Suppressor macrophage treated with lipopolysaccharide for 1 hour (primary cell): ENCODE measurements at regions not wholly inside any gene's neighbourhood (a gene's known extent, or its start where the extent isn't known, plus 50 kb on each side); places are given as distances from the start of the nearest gene placed in this dataset.

ENCODE experiments used
- DNase-seq, 3 donors: peaks; one replicate each; pipeline ENCODE4 v3.0.0-alpha.2; 2020 to 2022

GRCh38 chr7:115704884-115705283 is 325.7 kb downstream of the TFEC start:
- DNase-seq: no peak

GRCh38 chr7:115701141-115701540 is 329.4 kb downstream of the TFEC start:
- no peak for DNase-seq

- DNase-seq: no peak
Observed at GRCh38 chr7:115694424-115694823, 336.1 kb downstream of the TFEC start.

- DNase-seq: no peak
Observed at GRCh38 chr7:115693779-115694178, 336.8 kb downstream of the TFEC start.

- no peak for DNase-seq
Observed at GRCh38 chr7:115689941-115690340, 340.6 kb downstream of the TFEC start.

GRCh38 chr7:115683093-115683492 is 347.5 kb downstream of the TFEC start:
- no peak for DNase-seq

GRCh38 chr7:115682507-115682906 is 348.1 kb downstream of the TFEC start:
- no peak for DNase-seq

- DNase-seq: no peak
Observed at GRCh38 chr7:115680921-115681320, 349.6 kb downstream of the TFEC start.

GRCh38 chr7:115679976-115680375 is 350.6 kb downstream of the TFEC start:
- peak; percentile 30 to 39 (median 36) for DNase-seq

- no peak for DNase-seq
Observed at GRCh38 chr7:115679423-115679822, 351.1 kb downstream of the TFEC start.

- no peak for DNase-seq
Observed at GRCh38 chr7:115678086-115678982, 352.2 kb downstream of the TFEC start.

GRCh38 chr7:115676707-115677106 is 353.9 kb downstream of the TFEC start:
- DNase-seq: no peak

GRCh38 chr7:115676080-115676479 is 354.5 kb downstream of the TFEC start:
- no peak for DNase-seq

- DNase-seq: no peak
Observed at GRCh38 chr7:115674467-115675024, 356.0 kb downstream of the TFEC start.

- DNase-seq: no peak
Observed at GRCh38 chr7:115672024-115672423, 358.5 kb downstream of the TFEC start.

- no peak for DNase-seq
Observed at GRCh38 chr7:115662676-115663075, 367.9 kb downstream of the TFEC start.

GRCh38 chr7:115662120-115662519 is 368.4 kb downstream of the TFEC start:
- no peak for DNase-seq

- no peak for DNase-seq
Observed at GRCh38 chr7:115658223-115658622, 372.3 kb downstream of the TFEC start.

GRCh38 chr7:115654384-115655214 is 376.0 kb downstream of the TFEC start:
- DNase-seq: peak in 1 of 3 donors; percentile 17

- no peak for DNase-seq
Observed at GRCh38 chr7:115649429-115649828, 381.1 kb downstream of the TFEC start.

- no peak for DNase-seq
Observed at GRCh38 chr7:115647712-115648111, 382.9 kb downstream of the TFEC start.

- no peak for DNase-seq
Observed at GRCh38 chr7:115642194-115642593, 388.4 kb downstream of the TFEC start.

- DNase-seq: no peak
Observed at GRCh38 chr7:115638853-115639252, 391.7 kb downstream of the TFEC start.

GRCh38 chr7:115637128-115637527 is 393.4 kb downstream of the TFEC start:
- DNase-seq: no peak
